C4-2B (cell line): ENCODE measurements at regions not wholly inside any gene's neighbourhood (a gene's known extent, or its start where the extent isn't known, plus 50 kb on each side); places are given as distances from the start of the nearest gene placed in this dataset.

Experiments used
- ZFX ChIP-seq: fragments of 450-650 bp; IDR thresholded peaks from 2 replicates; pipeline ENCODE4 v1.6.1; 2017
- TF ChIP-seq, protein P1 (sequence below): fragments of 450-650 bp; conservative IDR thresholded peaks from 2 replicates; pipeline ENCODE4 v1.5.1; 2017; ENCODE audit warnings: mild to moderate bottlenecking

GRCh38 chr16:18013863-18014262, 322.7 kb downstream of the NPIPA8 start:
- TF ChIP-seq, protein P1, sequence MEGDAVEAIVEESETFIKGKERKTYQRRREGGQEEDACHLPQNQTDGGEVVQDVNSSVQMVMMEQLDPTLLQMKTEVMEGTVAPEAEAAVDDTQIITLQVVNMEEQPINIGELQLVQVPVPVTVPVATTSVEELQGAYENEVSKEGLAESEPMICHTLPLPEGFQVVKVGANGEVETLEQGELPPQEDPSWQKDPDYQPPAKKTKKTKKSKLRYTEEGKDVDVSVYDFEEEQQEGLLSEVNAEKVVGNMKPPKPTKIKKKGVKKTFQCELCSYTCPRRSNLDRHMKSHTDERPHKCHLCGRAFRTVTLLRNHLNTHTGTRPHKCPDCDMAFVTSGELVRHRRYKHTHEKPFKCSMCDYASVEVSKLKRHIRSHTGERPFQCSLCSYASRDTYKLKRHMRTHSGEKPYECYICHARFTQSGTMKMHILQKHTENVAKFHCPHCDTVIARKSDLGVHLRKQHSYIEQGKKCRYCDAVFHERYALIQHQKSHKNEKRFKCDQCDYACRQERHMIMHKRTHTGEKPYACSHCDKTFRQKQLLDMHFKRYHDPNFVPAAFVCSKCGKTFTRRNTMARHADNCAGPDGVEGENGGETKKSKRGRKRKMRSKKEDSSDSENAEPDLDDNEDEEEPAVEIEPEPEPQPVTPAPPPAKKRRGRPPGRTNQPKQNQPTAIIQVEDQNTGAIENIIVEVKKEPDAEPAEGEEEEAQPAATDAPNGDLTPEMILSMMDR = no peak
- no peak for TF ChIP-seq ZFX
